A549 (cell line): ENCODE measurements at regions not wholly inside any gene's neighbourhood (a gene's known extent, or its start where the extent isn't known, plus 50 kb on each side); places are given as distances from the start of the nearest gene placed in this dataset.

Experiments used
- ATAC-seq, 2 experiments: fragments of 200-7000 bp in 1 of 2; fragments of >200 bp in 1 of 2; cut with Nextera tagmentation in 1 of 2; cut with Tn5 transposase in 1 of 2; 3 replicates each; pipeline versions ENCODE4 v1.8.0 to v1.9.1; 2018 to 2020; ENCODE audit warnings: mild to moderate bottlenecking in 1 of 2, moderate library complexity in 1 of 2
- CTCF ChIA-PET: fragments of 300-600 bp; sonication (Branson Sonifier 250); formaldehyde crosslinking; extraction: SDS; loops from one replicate; lab custom pipeline; 2021; ENCODE audit warnings: antibody characterized with exemption, inconsistent platforms; lab: Yijun Ruan, JAX
- POLR2A ChIA-PET: fragments of 350-600 bp; formaldehyde crosslinking; extraction: SDS; loops from one replicate; lab custom pipeline; 2021; ENCODE audit warnings: antibody characterized with exemption, inconsistent platforms; lab: Yijun Ruan, JAX
- DNase-seq, 2 experiments: peaks; one replicate each; pipeline versions ENCODE4 v3.0.0 to v3.0.0-alpha.2; 2011 to 2016; ENCODE audit warnings: low read depth in 1 of 2, low spot score in 1 of 2
- FAIRE-seq: peaks from 2 replicates; lab custom pipeline; 2011; peaks lifted over from hg19 to GRCh38; lab: Jason Lieb, UNC
- H3K27ac ChIP-seq, 2 experiments: fragments of >200 bp; sonication (Bioruptor Twin); formaldehyde crosslinking; 3 replicates each; pipeline ENCODE4 v1.5.1; 2016 to 2017
- H3K4me1 ChIP-seq: fragments of >200 bp; sonication (Bioruptor Twin); formaldehyde crosslinking; 3 replicates; pipeline ENCODE4 v1.6.1; 2016
- H3K4me2 ChIP-seq: fragments of >200 bp; sonication (Bioruptor Twin); formaldehyde crosslinking; 3 replicates; pipeline ENCODE4 v1.6.1; 2016
- H3K4me3 ChIP-seq: fragments of >200 bp; sonication (Bioruptor Twin); formaldehyde crosslinking; 3 replicates; pipeline ENCODE4 v1.5.1; 2016
- H3K9me3 ChIP-seq: fragments of >200 bp; sonication (Bioruptor Twin); formaldehyde crosslinking; 3 replicates; pipeline ENCODE4 v1.6.1; 2016
- BCL3 ChIP-seq: fragments of >200 bp; sonication (Bioruptor Twin); formaldehyde crosslinking; IDR thresholded peaks from 3 replicates; pipeline ENCODE4 v1.6.1; 2016
- CBX2 ChIP-seq: fragments of 200-600 bp; sonication (generic); IDR thresholded peaks from 2 replicates; pipeline ENCODE4 v1.6.1; 2016; ENCODE audit warnings: low read depth, mild to moderate bottlenecking, borderline replicate concordance
- CBX8 ChIP-seq: fragments of 200-600 bp; sonication (generic); IDR thresholded peaks from 2 replicates; pipeline ENCODE4 v1.6.1; 2016
- CEBPB ChIP-seq, 2 experiments: fragments of >200 bp in 1 of 2; sonication (Bioruptor Twin) in 1 of 2; formaldehyde crosslinking in 1 of 2; IDR thresholded peaks; 2 replicates each; pipeline ENCODE4 v1.6.1; 2012 to 2016
- EHF ChIP-seq: fragments of 250-450 bp; sonication (Bioruptor Pico); IDR thresholded peaks from 2 replicates; pipeline ENCODE4 v1.5.0; 2020; ENCODE audit warnings: mild to moderate bottlenecking
- ESRRA ChIP-seq: fragments of 150-350 bp; IDR thresholded peaks from 2 replicates; pipeline ENCODE4 v1.6.1; 2014; ENCODE audit warnings: mild to moderate bottlenecking, low read length, borderline replicate concordance
- FOSB ChIP-seq: fragments of 250-450 bp; sonication (Bioruptor Pico); IDR thresholded peaks from 2 replicates; pipeline ENCODE4 v1.5.0; 2020; ENCODE audit warnings: mild to moderate bottlenecking, moderate library complexity
- HDAC2 ChIP-seq: fragments of 200-600 bp; sonication (generic); IDR thresholded peaks from 2 replicates; pipeline ENCODE4 v1.6.1; 2016
- HES2 ChIP-seq: fragments of >200 bp; sonication (Bioruptor Twin); formaldehyde crosslinking; IDR thresholded peaks from 2 replicates; pipeline ENCODE4 v1.6.1; 2016
- HOXB13 ChIP-seq: fragments of 250-450 bp; sonication (Bioruptor Pico); IDR thresholded peaks from 2 replicates; pipeline ENCODE4 v1.5.0; 2020; ENCODE audit warnings: low read depth, mild to moderate bottlenecking, moderate library complexity
- JUNB ChIP-seq: fragments of >200 bp; sonication (Bioruptor Twin); formaldehyde crosslinking; IDR thresholded peaks from 2 replicates; pipeline ENCODE4 v1.6.1; 2016
- MYC ChIP-seq: IDR thresholded peaks from 2 replicates; pipeline ENCODE4 v1.6.1; 2012; ENCODE audit warnings: mild to moderate bottlenecking, inconsistent platforms, low read length, improper control_type of control experiment, borderline replicate concordance
- PBX3 ChIP-seq: IDR thresholded peaks from 2 replicates; pipeline ENCODE4 v1.6.1; 2012
- POLR2A ChIP-seq: IDR thresholded peaks from 2 replicates; pipeline ENCODE4 v1.6.1; 2012; ENCODE audit warnings: mild to moderate bottlenecking, low read length
- POLR2AphosphoS2 ChIP-seq: conservative IDR thresholded peaks from 2 replicates; pipeline ENCODE4 v1.6.1; 2012; ENCODE audit warnings: low read length, improper control_type of control experiment, inconsistent platforms
- RARB ChIP-seq: fragments of 250-450 bp; sonication (Bioruptor Pico); IDR thresholded peaks from 2 replicates; pipeline ENCODE4 v1.8.0; 2021; ENCODE audit warnings: mild to moderate bottlenecking, moderate library complexity
- REST ChIP-seq: fragments of 200-600 bp; sonication (generic); IDR thresholded peaks from 2 replicates; pipeline ENCODE4 v1.6.1; 2016; ENCODE audit warnings: antibody characterized with exemption, mild to moderate bottlenecking, moderate library complexity
- RNF2 ChIP-seq: fragments of 200-600 bp; sonication (generic); IDR thresholded peaks from 2 replicates; pipeline ENCODE4 v1.6.1; 2016; ENCODE audit warnings: low read depth, mild to moderate bottlenecking, antibody characterized with exemption, moderate library complexity, borderline replicate concordance
- SMC3 ChIP-seq: fragments of >200 bp; sonication (Bioruptor Twin); formaldehyde crosslinking; IDR thresholded peaks from 3 replicates; pipeline ENCODE4 v1.6.1; 2018; ENCODE audit warnings: inconsistent platforms
- SREBF2 ChIP-seq: fragments of 450-650 bp; IDR thresholded peaks from 2 replicates; pipeline ENCODE4 v1.6.1; 2014; ENCODE audit warnings: mild to moderate bottlenecking, moderate library complexity
- TFCP2L1 ChIP-seq: fragments of 250-450 bp; sonication (Bioruptor Pico); IDR thresholded peaks from 2 replicates; pipeline ENCODE4 v1.5.0; 2021; ENCODE audit warnings: mild to moderate bottlenecking
- TP53 ChIP-seq: fragments of 250-450 bp; sonication (Bioruptor Pico); IDR thresholded peaks from 2 replicates; pipeline ENCODE4 v1.5.0; 2021; ENCODE audit warnings: mild to moderate bottlenecking, moderate library complexity
- USF2 ChIP-seq: fragments of 450-650 bp; IDR thresholded peaks from 2 replicates; pipeline ENCODE4 v1.6.1; 2014; ENCODE audit warnings: antibody characterized with exemption
- ZFP36 ChIP-seq: fragments of 450-650 bp; IDR thresholded peaks from 2 replicates; pipeline ENCODE4 v1.6.1; 2014; ENCODE audit warnings: borderline replicate concordance; ENCODE audit not compliant: partially characterized antibody
- WGBS: methylation state at CpG from one replicate; pipeline ENCODE4 v1.1.6; 2017; ENCODE audit errors: missing lambda C conversion rate; 5-methylcytosine and 5-hydroxymethylcytosine counted together

- Histone ChIP-seq H3K4me1 (no peaks in the 10 kb centered on the region), H3K4me3 (no peak overlapping the region), H3K27ac (no peak overlapping the region), H3K9me3 (peaks cover 34% of the 10 kb centered on the region), H3K4me2 (no peak overlapping the region)
- FAIRE-seq = no peak
- no peak for TF ChIP-seq PBX3
- TF ChIP-seq JUNB = no peak
- TF ChIP-seq HES2 = no peak
- TF ChIP-seq RARB (CRISPR knock-in tag) = no peak
- no peak for TF ChIP-seq SREBF2
- TF ChIP-seq HDAC2 = no peak
- WGBS = 29% methylated on average over 3 of the region's 3 CpGs
- no peak for DNase-seq
- CTCF ChIA-PET = no interaction called here
- POLR2A ChIA-PET = no interaction called here
- no peak for ATAC-seq
Observed at GRCh38 chr7:392822-393221, 102.9 kb downstream of the FOXL3 start.

GRCh38 chr7:395643-396042 is 105.7 kb downstream of the FOXL3 start:
- ChIA-PET CTCF (interaction anchor here (0.8 kb wide), 1 partner anchor 50 kb away, joined by 3 read pairs; no protein-coding TSS in a partner anchor), POLR2A (no interaction called here)
- Histone ChIP-seq H3K27ac (no peak overlapping the region), H3K4me2 (no peak overlapping the region), H3K4me3 (no peak overlapping the region), H3K9me3 (peaks cover 48% of the 10 kb centered on the region), H3K4me1 (no peaks in the 10 kb centered on the region)
- FAIRE-seq (no peak), ATAC-seq (no peak), DNase-seq (no peak)
- TF ChIP-seq SMC3 = no peak
- no peak for TF ChIP-seq USF2
- TF ChIP-seq CBX8 = no peak
- no peak for TF ChIP-seq RNF2

GRCh38 chr7:398888-399287 is 108.9 kb downstream of the FOXL3 start:
- H3K4me2 ChIP-seq = no peak overlapping the region
- no peak for ATAC-seq
- H3K27ac ChIP-seq = no peak overlapping the region
- no peaks in the 10 kb centered on the region for H3K4me1 ChIP-seq
- DNase-seq = no peak
- TF ChIP-seq POLR2AphosphoS2 = no peak
- no peak for TF ChIP-seq BCL3
- no peak for TF ChIP-seq TP53 (CRISPR knock-in tag)
- TF ChIP-seq ZFP36 = no peak
- TF ChIP-seq USF2 = no peak
- TF ChIP-seq CEBPB (IDR thresholded peaks at IDR 0.05) = no peak
- no peak for TF ChIP-seq ESRRA
- TF ChIP-seq HOXB13 = no peak
- peaks cover 52% of the 10 kb centered on the region for H3K9me3 ChIP-seq
- no peak overlapping the region for H3K4me3 ChIP-seq
- CTCF ChIA-PET = interaction anchor here (2.0 kb wide), 1 partner anchor 66 kb away, joined by 5 read pairs; no protein-coding TSS in a partner anchor
- no peak for FAIRE-seq
- 37% methylated on average over 2 of the region's 2 CpGs for WGBS
- POLR2A ChIA-PET = no interaction called here

GRCh38 chr7:400901-401485 is 111.0 kb downstream of the FOXL3 start:
- no peak for FAIRE-seq
- H3K27ac ChIP-seq = no peak overlapping the region
- peaks cover 41% of the 10 kb centered on the region for H3K9me3 ChIP-seq
- no peak for DNase-seq
- no peak for TF ChIP-seq EHF
- TF ChIP-seq CBX2 = no peak
- no peak for TF ChIP-seq REST
- no peak for TF ChIP-seq CEBPB (IDR thresholded peaks at IDR 0.05)
- no peak for TF ChIP-seq TFCP2L1 (CRISPR knock-in tag)
- TF ChIP-seq MYC = no peak
- no peak for TF ChIP-seq TP53 (CRISPR knock-in tag)
- TF ChIP-seq POLR2A = no peak
- TF ChIP-seq FOSB (CRISPR knock-in tag) = no peak
- ATAC-seq = no peak
- POLR2A ChIA-PET = no interaction called here
- H3K4me2 ChIP-seq = no peak overlapping the region
- WGBS = 17% methylated on average over 6 of the region's 9 CpGs
- H3K4me3 ChIP-seq = no peak overlapping the region
- H3K4me1 ChIP-seq = no peaks in the 10 kb centered on the region
- CTCF ChIA-PET = no interaction called here
